SK-N-SH treated with all-trans-retinoic acid at 6 μM for 48 hours (cell line): ENCODE measurements at regions not wholly inside any gene's neighbourhood (a gene's known extent, or its start where the extent isn't known, plus 50 kb on each side); places are given as distances from the start of the nearest gene placed in this dataset.

ENCODE experiments used
- ATAC-seq: fragments of 200-7000 bp; cut with Tn5 transposase; 3 replicates; pipeline ENCODE4 v1.9.1; 2020; ENCODE audit warnings: mild to moderate bottlenecking, moderate library complexity
- ARNTL ChIP-seq: fragments of 450-650 bp; formaldehyde crosslinking; IDR thresholded peaks from 2 replicates; pipeline ENCODE4 v1.5.0; 2020; ENCODE audit warnings: low read depth, mild to moderate bottlenecking, moderate library complexity, borderline replicate concordance
- BACH2 ChIP-seq: fragments of 250-450 bp; sonication (Bioruptor Pico); IDR thresholded peaks from 2 replicates; pipeline ENCODE4 v1.9.0; 2021; ENCODE audit warnings: mild to moderate bottlenecking, borderline replicate concordance
- CSDC2 ChIP-seq: fragments of 250-450 bp; sonication (Bioruptor Pico); IDR thresholded peaks from 2 replicates; pipeline ENCODE4 v1.5.0; 2020; ENCODE audit warnings: mild to moderate bottlenecking, moderate library complexity
- CSRNP3 ChIP-seq: fragments of 250-450 bp; sonication (Bioruptor Pico); IDR thresholded peaks from 2 replicates; pipeline ENCODE4 v1.5.1; 2021; ENCODE audit warnings: mild to moderate bottlenecking, moderate library complexity
- ESRRG ChIP-seq: fragments of 250-450 bp; sonication (Bioruptor Pico); IDR thresholded peaks from 2 replicates; pipeline ENCODE4 v1.6.1; 2021; ENCODE audit warnings: mild to moderate bottlenecking
- GLIS3 ChIP-seq: fragments of 250-450 bp; sonication (Bioruptor Pico); IDR thresholded peaks from 2 replicates; pipeline ENCODE4 v1.5.0; 2020; ENCODE audit warnings: mild to moderate bottlenecking, moderate library complexity
- ISL1 ChIP-seq: fragments of 250-450 bp; sonication (Bioruptor Pico); IDR thresholded peaks from 2 replicates; pipeline ENCODE4 v2.1.2; 2022; ENCODE audit warnings: mild to moderate bottlenecking, moderate library complexity
- OSR1 ChIP-seq: fragments of 250-450 bp; sonication (Bioruptor Pico); IDR thresholded peaks from 2 replicates; pipeline ENCODE4 v1.8.0; 2022; ENCODE audit warnings: moderate library complexity, mild to moderate bottlenecking, inconsistent platforms
- PATZ1 ChIP-seq: fragments of 250-450 bp; sonication (Bioruptor Pico); IDR thresholded peaks from 2 replicates; pipeline ENCODE4 v1.8.0; 2020; ENCODE audit warnings: mild to moderate bottlenecking, moderate library complexity, borderline replicate concordance
- POU6F1 ChIP-seq: fragments of 250-450 bp; sonication (Bioruptor Pico); IDR thresholded peaks from 2 replicates; pipeline ENCODE4 v1.8.0; 2021; ENCODE audit warnings: low read depth, mild to moderate bottlenecking, moderate library complexity, borderline replicate concordance
- PPARA ChIP-seq: fragments of 250-450 bp; sonication (Bioruptor Pico); IDR thresholded peaks from 2 replicates; pipeline ENCODE4 v1.5.0; 2020; ENCODE audit warnings: mild to moderate bottlenecking, borderline replicate concordance
- RARB ChIP-seq: fragments of 250-450 bp; sonication (Bioruptor Pico); IDR thresholded peaks from 2 replicates; pipeline ENCODE4 v1.8.0; 2021; ENCODE audit warnings: mild to moderate bottlenecking, moderate library complexity
- TCF4 ChIP-seq: fragments of 250-450 bp; sonication (Bioruptor Pico); IDR thresholded peaks from 2 replicates; pipeline ENCODE4 v1.8.0; 2021; ENCODE audit warnings: mild to moderate bottlenecking, moderate library complexity, borderline replicate concordance
- TOX ChIP-seq: fragments of 250-450 bp; sonication (Bioruptor Pico); IDR thresholded peaks from 2 replicates; pipeline ENCODE4 v1.8.0; 2021; ENCODE audit warnings: mild to moderate bottlenecking, moderate library complexity, borderline replicate concordance
- TSHZ2 ChIP-seq: fragments of 250-450 bp; sonication (Bioruptor Pico); IDR thresholded peaks from 2 replicates; pipeline ENCODE4 v1.5.0; 2020; ENCODE audit warnings: mild to moderate bottlenecking, moderate library complexity
- ZC3H10 ChIP-seq: fragments of 250-450 bp; sonication (Bioruptor Pico); IDR thresholded peaks from 2 replicates; pipeline ENCODE4 v1.5.1; 2021; ENCODE audit warnings: mild to moderate bottlenecking, moderate library complexity
- ZFP3 ChIP-seq: fragments of 250-450 bp; sonication (Bioruptor Pico); IDR thresholded peaks from 2 replicates; pipeline ENCODE4 v1.5.0; 2020; ENCODE audit warnings: mild to moderate bottlenecking, moderate library complexity
- ZFP30 ChIP-seq: fragments of 450-650 bp; formaldehyde crosslinking; IDR thresholded peaks from 2 replicates; pipeline ENCODE4 v1.5.0; 2022; ENCODE audit warnings: mild to moderate bottlenecking, moderate library complexity
- ZNF565 ChIP-seq: fragments of 450-650 bp; formaldehyde crosslinking; conservative IDR thresholded peaks from 2 replicates; pipeline ENCODE4 v1.5.0; 2020; ENCODE audit warnings: low read depth, mild to moderate bottlenecking, moderate library complexity
- ZNF70 ChIP-seq: fragments of 450-650 bp; formaldehyde crosslinking; IDR thresholded peaks from 2 replicates; pipeline ENCODE4 v1.5.0; 2020; ENCODE audit warnings: mild to moderate bottlenecking, moderate library complexity
- ZNF8 ChIP-seq: fragments of 450-650 bp; formaldehyde crosslinking; IDR thresholded peaks from 2 replicates; pipeline ENCODE4 v1.5.0; 2020; ENCODE audit warnings: mild to moderate bottlenecking, moderate library complexity

GRCh38 chr3:193902607-193903511, 233.1 kb upstream of the HES1 start:
- ATAC-seq, result no peak
- TF ChIP-seq GLIS3 (CRISPR knock-in tag) (no peak), TSHZ2 (CRISPR knock-in tag) (no peak), ZNF565 (CRISPR knock-in tag) (no peak), ESRRG (no peak), ARNTL (CRISPR knock-in tag) (no peak), CSDC2 (CRISPR knock-in tag) (no peak), TCF4 (no peak), OSR1 (CRISPR knock-in tag) (no peak)

GRCh38 chr3:193903512-193903817, 232.5 kb upstream of the HES1 start:
- ATAC-seq, result no peak
- TF ChIP-seq ZFP30 (CRISPR knock-in tag) (no peak), TOX (CRISPR knock-in tag) (no peak), TSHZ2 (CRISPR knock-in tag) (no peak), GLIS3 (CRISPR knock-in tag) (no peak), ZFP3 (CRISPR knock-in tag) (no peak), ZNF70 (CRISPR knock-in tag) (no peak), ZC3H10 (CRISPR knock-in tag) (no peak), ISL1 (CRISPR knock-in tag) (no peak), PPARA (no peak)

GRCh38 chr3:193903966-193904365, 232.0 kb upstream of the HES1 start:
- no peak for ATAC-seq
- no peak for TF ChIP-seq CSDC2 (CRISPR knock-in tag)
- TF ChIP-seq ISL1 (CRISPR knock-in tag), result no peak
- TF ChIP-seq TOX (CRISPR knock-in tag), result no peak
- TF ChIP-seq TSHZ2 (CRISPR knock-in tag), result no peak
- TF ChIP-seq GLIS3 (CRISPR knock-in tag), result no peak
- TF ChIP-seq ZNF8 (CRISPR knock-in tag), result no peak
- no peak for TF ChIP-seq CSRNP3 (CRISPR knock-in tag)
- no peak for TF ChIP-seq ARNTL (CRISPR knock-in tag)
- no peak for TF ChIP-seq ZFP3 (CRISPR knock-in tag)
- no peak for TF ChIP-seq PATZ1
- no peak for TF ChIP-seq RARB (CRISPR knock-in tag)
- TF ChIP-seq ESRRG, result no peak
- no peak for TF ChIP-seq BACH2
- no peak for TF ChIP-seq ZNF70 (CRISPR knock-in tag)
- TF ChIP-seq ZC3H10 (CRISPR knock-in tag), result no peak
- TF ChIP-seq ZNF565 (CRISPR knock-in tag), result no peak
- TF ChIP-seq POU6F1 (CRISPR knock-in tag), result no peak
- TF ChIP-seq OSR1 (CRISPR knock-in tag), result no peak
